Gastroesophageal sphincter (tissue), 3 donors: ENCODE measurements at regions not wholly inside any gene's neighbourhood (a gene's known extent, or its start where the extent isn't known, plus 50 kb on each side); places are given as distances from the start of the nearest gene placed in this dataset.

ENCODE experiments used
- EP300 ChIP-seq: sonication (generic); formaldehyde crosslinking; IDR thresholded peaks from one replicate; pipeline ENCODE4 v1.6.1; 2017; ENCODE audit warnings: antibody characterized with exemption, mild to moderate bottlenecking
- POLR2A ChIP-seq, 2 donors: fragments of 450-650 bp; IDR thresholded peaks; one replicate each; pipeline ENCODE4 v1.6.1; 2017; ENCODE audit warnings: antibody characterized with exemption in 2 of 2, mild to moderate bottlenecking in 2 of 2, moderate library complexity in 1 of 2
- POLR2AphosphoS5 ChIP-seq: sonication (generic); formaldehyde crosslinking; IDR thresholded peaks from one replicate; pipeline ENCODE4 v1.6.1; 2017; ENCODE audit warnings: antibody characterized with exemption
- TF ChIP-seq, protein P1 (sequence below), 4 experiments: fragments of 200-600 bp in 2 of 4; fragments of 450-650 bp in 2 of 4; sonication (generic) in 1 of 4; IDR thresholded peaks; one replicate each; pipeline ENCODE4 v1.5.1; 2017 to 2019; ENCODE audit warnings: antibody characterized with exemption in 4 of 4, mild to moderate bottlenecking in 2 of 4, moderate library complexity in 2 of 4

DNA sequence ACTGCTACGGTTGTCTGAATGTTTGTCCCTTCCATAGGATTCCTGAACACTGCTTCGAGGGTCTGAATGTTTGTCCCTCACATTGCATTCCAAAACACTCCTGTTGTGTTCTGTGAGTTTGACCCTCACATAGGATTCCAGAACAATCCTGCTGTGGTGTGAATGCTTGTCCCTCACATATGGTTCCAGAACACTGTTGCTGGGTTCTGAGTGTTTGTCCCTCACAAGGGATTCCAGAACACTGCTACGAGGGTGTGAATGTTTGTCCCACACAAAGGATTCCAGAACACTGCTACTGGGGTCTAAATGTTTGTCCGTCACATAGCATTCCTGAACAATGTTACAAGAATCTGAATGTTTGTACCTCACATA is 201.2 kb downstream of the FOXD4L6 start:
- TF ChIP-seq POLR2A (IDR thresholded peaks at IDR 0.05) (no peak), EP300 (no peak), POLR2AphosphoS5 (no peak)
- TF ChIP-seq, protein P1, sequence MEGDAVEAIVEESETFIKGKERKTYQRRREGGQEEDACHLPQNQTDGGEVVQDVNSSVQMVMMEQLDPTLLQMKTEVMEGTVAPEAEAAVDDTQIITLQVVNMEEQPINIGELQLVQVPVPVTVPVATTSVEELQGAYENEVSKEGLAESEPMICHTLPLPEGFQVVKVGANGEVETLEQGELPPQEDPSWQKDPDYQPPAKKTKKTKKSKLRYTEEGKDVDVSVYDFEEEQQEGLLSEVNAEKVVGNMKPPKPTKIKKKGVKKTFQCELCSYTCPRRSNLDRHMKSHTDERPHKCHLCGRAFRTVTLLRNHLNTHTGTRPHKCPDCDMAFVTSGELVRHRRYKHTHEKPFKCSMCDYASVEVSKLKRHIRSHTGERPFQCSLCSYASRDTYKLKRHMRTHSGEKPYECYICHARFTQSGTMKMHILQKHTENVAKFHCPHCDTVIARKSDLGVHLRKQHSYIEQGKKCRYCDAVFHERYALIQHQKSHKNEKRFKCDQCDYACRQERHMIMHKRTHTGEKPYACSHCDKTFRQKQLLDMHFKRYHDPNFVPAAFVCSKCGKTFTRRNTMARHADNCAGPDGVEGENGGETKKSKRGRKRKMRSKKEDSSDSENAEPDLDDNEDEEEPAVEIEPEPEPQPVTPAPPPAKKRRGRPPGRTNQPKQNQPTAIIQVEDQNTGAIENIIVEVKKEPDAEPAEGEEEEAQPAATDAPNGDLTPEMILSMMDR (IDR thresholded peaks at IDR 0.05), result no peak
